ENCODE measurements at regions not wholly inside any gene's neighbourhood (a gene's known extent, or its start where the extent isn't known, plus 50 kb on each side); places are given as distances from the start of the nearest gene placed in this dataset.

- no peaks in the 10 kb centered on the region for H3K9me3 ChIP-seq
- no peak overlapping the region for H3K4me2 ChIP-seq
- TF ChIP-seq Cebpa-rat (IDR thresholded peaks at IDR 0.05), result no peak
- H3K4me3 ChIP-seq, result no peak overlapping the region
- H3K4me1 ChIP-seq, result no peaks in the 10 kb centered on the region
- no peak overlapping the region for H3K9ac ChIP-seq
- no peaks in the 10 kb centered on the region for H4K20me1 ChIP-seq
- H3K36me3 ChIP-seq, result no peaks in the 10 kb centered on the region
- H3K27me3 ChIP-seq, result no peaks in the 10 kb centered on the region
- H3K27ac ChIP-seq, result no peak overlapping the region
These were observed 88.1 kb upstream of the DIO3 start for GRCh38 chr14:101473045-101473729.

GRCh38 chr14:101473795-101474562, 87.3 kb upstream of the DIO3 start:
- TF ChIP-seq Cebpa-rat (IDR thresholded peaks at IDR 0.05), result no peak
- Histone ChIP-seq H3K9ac (no peak overlapping the region), H3K4me2 (no peak overlapping the region), H3K4me3 (no peak overlapping the region), H3K27me3 (no peaks in the 10 kb centered on the region), H3K36me3 (no peaks in the 10 kb centered on the region), H4K20me1 (no peaks in the 10 kb centered on the region), H3K4me1 (no peaks in the 10 kb centered on the region), H3K27ac (no peak overlapping the region), H3K9me3 (no peaks in the 10 kb centered on the region)

GRCh38 chr14:101474563-101475455, 86.5 kb upstream of the DIO3 start:
- Histone ChIP-seq H3K9me3 (no peaks in the 10 kb centered on the region), H3K9ac (no peak overlapping the region), H3K4me3 (no peak overlapping the region), H3K36me3 (no peaks in the 10 kb centered on the region), H3K4me1 (no peaks in the 10 kb centered on the region), H4K20me1 (no peaks in the 10 kb centered on the region), H3K27ac (no peak overlapping the region), H3K4me2 (no peak overlapping the region), H3K27me3 (no peaks in the 10 kb centered on the region)
- no peak for TF ChIP-seq Cebpa-rat (IDR thresholded peaks at IDR 0.05)

- no peaks in the 10 kb centered on the region for H4K20me1 ChIP-seq
- no peak overlapping the region for H3K9ac ChIP-seq
- no peak overlapping the region for H3K4me2 ChIP-seq
- peak; percentile 61; the same call in 1 of the 2 replicates for TF ChIP-seq Cebpa-rat (IDR thresholded peaks at IDR 0.05)
- H3K4me3 ChIP-seq, result no peak overlapping the region
- no peaks in the 10 kb centered on the region for H3K36me3 ChIP-seq
- no peak overlapping the region for H3K27ac ChIP-seq
- H3K9me3 ChIP-seq, result no peaks in the 10 kb centered on the region
- no peaks in the 10 kb centered on the region for H3K4me1 ChIP-seq
- no peaks in the 10 kb centered on the region for H3K27me3 ChIP-seq
These were observed 85.6 kb upstream of the DIO3 start for GRCh38 chr14:101475456-101476257.

GRCh38 chr14:101476258-101476915, 84.9 kb upstream of the DIO3 start:
- Histone ChIP-seq H3K9me3 (no peaks in the 10 kb centered on the region), H3K4me2 (no peak overlapping the region), H3K27ac (no peak overlapping the region), H3K4me3 (no peak overlapping the region), H4K20me1 (no peaks in the 10 kb centered on the region), H3K27me3 (no peaks in the 10 kb centered on the region), H3K9ac (no peak overlapping the region), H3K36me3 (no peaks in the 10 kb centered on the region), H3K4me1 (no peaks in the 10 kb centered on the region)
- TF ChIP-seq Cebpa-rat (IDR thresholded peaks at IDR 0.05), result no peak

GRCh38 chr14:101476916-101477553, 84.3 kb upstream of the DIO3 start:
- Histone ChIP-seq H3K4me1 (no peaks in the 10 kb centered on the region), H4K20me1 (no peaks in the 10 kb centered on the region), H3K27ac (no peak overlapping the region), H3K9me3 (0 out of 2 replicates have a peak, but pooled peaks cover 5% of the 10 kb centered on the region), H3K4me2 (no peak overlapping the region), H3K27me3 (no peaks in the 10 kb centered on the region), H3K4me3 (no peak overlapping the region), H3K9ac (no peak overlapping the region), H3K36me3 (no peaks in the 10 kb centered on the region)
- TF ChIP-seq Cebpa-rat (IDR thresholded peaks at IDR 0.05), result no peak

GRCh38 chr14:101477648-101478047, 83.6 kb upstream of the DIO3 start:
- Histone ChIP-seq H3K27me3 (no peaks in the 10 kb centered on the region), H3K4me2 (no peak overlapping the region), H3K4me1 (no peaks in the 10 kb centered on the region), H3K9me3 (0 out of 2 replicates have a peak, but pooled peaks cover 7% of the 10 kb centered on the region), H3K9ac (no peak overlapping the region), H4K20me1 (no peaks in the 10 kb centered on the region), H3K27ac (no peak overlapping the region), H3K36me3 (no peaks in the 10 kb centered on the region), H3K4me3 (no peak overlapping the region)
- no peak for TF ChIP-seq Cebpa-rat (IDR thresholded peaks at IDR 0.05)

- Histone ChIP-seq H3K4me3 (no peak overlapping the region), H3K27me3 (no peaks in the 10 kb centered on the region), H3K4me2 (no peak overlapping the region), H3K9ac (no peak overlapping the region), H3K27ac (no peak overlapping the region), H4K20me1 (no peaks in the 10 kb centered on the region), H3K9me3 (0 out of 2 replicates have a peak, but pooled peaks cover 7% of the 10 kb centered on the region), H3K4me1 (no peaks in the 10 kb centered on the region), H3K36me3 (no peaks in the 10 kb centered on the region)
- TF ChIP-seq Cebpa-rat (IDR thresholded peaks at IDR 0.05), result no peak
These were observed 83.2 kb upstream of the DIO3 start for GRCh38 chr14:101478096-101478495.
